SK-N-SH (cell line): ENCODE measurements at regions not wholly inside any gene's neighbourhood (a gene's known extent, or its start where the extent isn't known, plus 50 kb on each side); places are given as distances from the start of the nearest gene placed in this dataset.

Source experiments
- CTCF ChIA-PET: fragments of 300-600, 350-600 bp; formaldehyde crosslinking; extraction: SDS; loops from one replicate; lab custom pipeline; 2021; lab: Yijun Ruan, JAX
- POLR2A ChIA-PET: fragments of 350-600 bp; sonication (Branson Sonifier 250); formaldehyde crosslinking; extraction: SDS; loops from one replicate; lab custom pipeline; 2020; ENCODE audit warnings: antibody characterized with exemption, inconsistent platforms; lab: Yijun Ruan, JAX
- DNase-seq: peaks from one replicate; pipeline ENCODE4 v3.0.0; 2012
- H2AFZ ChIP-seq: fragments of 200-600 bp; sonication (generic); 2 replicates; pipeline ENCODE4 v1.8.1; 2016; ENCODE audit warnings: antibody characterized with exemption, mild to moderate bottlenecking, low read depth
- H3F3A ChIP-seq: fragments of 200-600 bp; sonication (generic); replicated peaks from 2 replicates; pipeline ENCODE3; 2016; ENCODE audit warnings: antibody characterized with exemption, mild to moderate bottlenecking; ENCODE audit not compliant: insufficient read depth
- H3K27ac ChIP-seq, 2 experiments: fragments of 200-500 bp in 1 of 2; fragments of 200-600 bp in 1 of 2; sonication (Bioruptor generic) in 1 of 2; sonication (generic), shearing (Covaris generic) in 1 of 2; 2 replicates each; pipeline versions ENCODE4 v1.5.1 to v1.6.1; 2014 to 2016; ENCODE audit warnings: low read depth in 2 of 2, inconsistent platforms in 1 of 2, low read length in 1 of 2, mild to moderate bottlenecking in 1 of 2, mixed read lengths in 1 of 2
- H3K27me3 ChIP-seq: fragments of 200-600 bp; sonication (generic), shearing (Covaris generic); 2 replicates; pipeline ENCODE4 v1.6.1; 2016; ENCODE audit warnings: mixed run types; ENCODE audit not compliant: insufficient read depth
- H3K36me3 ChIP-seq, 2 experiments: fragments of 200-500 bp in 1 of 2; fragments of 200-600 bp in 1 of 2; sonication (Bioruptor generic) in 1 of 2; sonication (generic) in 1 of 2; replicated peaks in 1 of 2; 2 replicates each; pipeline versions ENCODE3 to v1.5.1; 2014 to 2016; ENCODE audit warnings: low read length in 1 of 2, mild to moderate bottlenecking in 1 of 2; ENCODE audit not compliant: insufficient read depth in 2 of 2, control insufficient read depth in 1 of 2
- H3K4me1 ChIP-seq, 2 experiments: fragments of 200-500 bp in 1 of 2; fragments of 200-600 bp in 1 of 2; sonication (Bioruptor generic) in 1 of 2; sonication (generic), shearing (Covaris generic) in 1 of 2; 2 replicates each; pipeline versions ENCODE4 v1.5.1 to v1.6.1; 2014 to 2016; ENCODE audit warnings: low read depth in 1 of 2, low read length in 1 of 2, mixed run types in 1 of 2; ENCODE audit not compliant: insufficient read depth in 2 of 2, control insufficient read depth in 1 of 2
- H3K4me2 ChIP-seq: fragments of 200-600 bp; sonication (generic), shearing (Covaris generic); 2 replicates; pipeline ENCODE4 v1.6.1; 2017; ENCODE audit warnings: mixed run types
- H3K4me3 ChIP-seq, 2 experiments: fragments of 200-500 bp in 1 of 2; fragments of 200-600 bp in 1 of 2; sonication (Bioruptor generic) in 1 of 2; sonication (generic), shearing (Covaris generic) in 1 of 2; 2 replicates each; pipeline versions ENCODE4 v1.5.1 to v1.8.1; 2014 to 2016; ENCODE audit warnings: low read depth in 2 of 2, inconsistent platforms in 1 of 2, low read length in 1 of 2, mild to moderate bottlenecking in 1 of 2, mixed read lengths in 1 of 2, moderate library complexity in 1 of 2
- H3K79me2 ChIP-seq: fragments of 200-600 bp; sonication (generic); 2 replicates; pipeline ENCODE4 v1.8.1; 2017; ENCODE audit warnings: mild to moderate bottlenecking; ENCODE audit not compliant: insufficient read depth
- H3K9ac ChIP-seq: fragments of 200-600 bp; sonication (generic); 2 replicates; pipeline ENCODE4 v1.6.1; 2017; ENCODE audit warnings: mixed run types
- H3K9me2 ChIP-seq: fragments of 200-600 bp; sonication (generic); 2 replicates; pipeline ENCODE4 v1.6.1; 2017; ENCODE audit warnings: mixed run types
- H3K9me3 ChIP-seq: fragments of 200-600 bp; sonication (generic); 2 replicates; pipeline ENCODE4 v1.6.1; 2017; ENCODE audit warnings: mixed run types, mild to moderate bottlenecking, moderate library complexity
- H4K20me1 ChIP-seq: fragments of 200-600 bp; sonication (generic); 2 replicates; pipeline ENCODE4 v1.6.1; 2017; ENCODE audit warnings: mild to moderate bottlenecking, mixed run types; ENCODE audit not compliant: insufficient read depth
- EZH2phosphoT487 ChIP-seq: fragments of 200-600 bp; sonication (generic); IDR thresholded peaks from 2 replicates; pipeline ENCODE4 v1.6.1; 2017; ENCODE audit warnings: low read depth, mixed run types, mild to moderate bottlenecking, antibody characterized with exemption, moderate library complexity, borderline replicate concordance
- FOXJ3 ChIP-seq: sonication (generic); formaldehyde crosslinking; IDR thresholded peaks from 2 replicates; pipeline ENCODE4 v1.5.1; 2020; ENCODE audit warnings: mild to moderate bottlenecking, missing genetic modification reagents
- MEF2A ChIP-seq: IDR thresholded peaks from 2 replicates; pipeline ENCODE4 v1.4.0; 2012; ENCODE audit warnings: low read depth, borderline replicate concordance
- TAF1 ChIP-seq: IDR thresholded peaks from 2 replicates; pipeline ENCODE4 v1.6.1; 2012; ENCODE audit warnings: low read depth, mild to moderate bottlenecking, low read length, moderate library complexity, borderline replicate concordance
- TEAD4 ChIP-seq: IDR thresholded peaks from 2 replicates; pipeline ENCODE4 v1.4.0; 2012; ENCODE audit warnings: mild to moderate bottlenecking, borderline replicate concordance; ENCODE audit not compliant: insufficient read depth
- WGBS: methylation state at CpG from one replicate; pipeline ENCODE4 v1.1.6; 2017; ENCODE audit warnings: low lambda C conversion rate; 5-methylcytosine and 5-hydroxymethylcytosine counted together
- TF ChIP-seq, protein P1 (sequence below): IDR thresholded peaks from 2 replicates; pipeline ENCODE4 v1.6.1; 2012; ENCODE audit warnings: mild to moderate bottlenecking, low read depth, low read length, moderate library complexity
- TF ChIP-seq, protein P2 (sequence below): fragments of 150-350 bp; IDR thresholded peaks from 2 replicates; pipeline ENCODE4 v1.6.1; 2016; ENCODE audit warnings: mild to moderate bottlenecking, low read depth, low read length
- TF ChIP-seq, protein P3 (sequence below): IDR thresholded peaks from 2 replicates; pipeline ENCODE4; 2012

DNA sequence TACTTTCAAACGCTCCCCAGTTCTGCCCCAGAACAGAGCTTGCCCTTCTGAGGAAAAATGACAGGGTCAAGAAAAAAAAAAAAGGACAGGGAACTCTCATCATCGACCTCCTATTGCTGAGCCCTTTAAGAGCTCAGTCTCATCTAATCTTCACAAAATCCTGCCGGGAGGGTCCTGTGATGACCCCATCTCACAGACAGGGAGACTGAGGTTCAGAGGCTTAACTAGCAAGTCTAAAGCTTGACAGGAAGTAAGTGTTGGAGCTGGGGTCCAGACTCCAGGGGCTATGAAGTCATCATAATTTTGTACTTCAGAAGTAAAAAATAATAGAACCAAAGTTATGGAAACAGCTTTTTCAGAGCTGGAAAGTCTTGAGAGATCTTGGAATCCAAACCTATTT lies 171.1 kb upstream of the MYCN start:
- POLR2A ChIA-PET = no interaction called here
- WGBS = 35% methylated on average over 3 of the region's 3 CpGs
- H3K9me3 ChIP-seq = no peaks in the 10 kb centered on the region

More for the DNA sequence above, 171.1 kb upstream of the MYCN start:
- Histone ChIP-seq H2AFZ (no peak overlapping the region), H3K79me2 (no peaks in the 10 kb centered on the region), H3K27ac (no peak overlapping the region), H4K20me1 (no peaks in the 10 kb centered on the region), H3F3A (no peaks in the 10 kb centered on the region), H3K9me2 (no peaks in the 10 kb centered on the region), H3K36me3 (no peaks in the 10 kb centered on the region), H3K4me3 (no peak overlapping the region), H3K9ac (no peak overlapping the region), H3K4me1 (peaks cover 0 to 18% of the 10 kb centered on the region in 2 experiments; a peak in 1 of 4 replicates)
- DNase-seq = no peak
- TF ChIP-seq TAF1 (no peak), TEAD4 (no peak), EZH2phosphoT487 (no peak), MEF2A (no peak), FOXJ3 (CRISPR knock-in tag) (no peak)
- TF ChIP-seq, protein P1, sequence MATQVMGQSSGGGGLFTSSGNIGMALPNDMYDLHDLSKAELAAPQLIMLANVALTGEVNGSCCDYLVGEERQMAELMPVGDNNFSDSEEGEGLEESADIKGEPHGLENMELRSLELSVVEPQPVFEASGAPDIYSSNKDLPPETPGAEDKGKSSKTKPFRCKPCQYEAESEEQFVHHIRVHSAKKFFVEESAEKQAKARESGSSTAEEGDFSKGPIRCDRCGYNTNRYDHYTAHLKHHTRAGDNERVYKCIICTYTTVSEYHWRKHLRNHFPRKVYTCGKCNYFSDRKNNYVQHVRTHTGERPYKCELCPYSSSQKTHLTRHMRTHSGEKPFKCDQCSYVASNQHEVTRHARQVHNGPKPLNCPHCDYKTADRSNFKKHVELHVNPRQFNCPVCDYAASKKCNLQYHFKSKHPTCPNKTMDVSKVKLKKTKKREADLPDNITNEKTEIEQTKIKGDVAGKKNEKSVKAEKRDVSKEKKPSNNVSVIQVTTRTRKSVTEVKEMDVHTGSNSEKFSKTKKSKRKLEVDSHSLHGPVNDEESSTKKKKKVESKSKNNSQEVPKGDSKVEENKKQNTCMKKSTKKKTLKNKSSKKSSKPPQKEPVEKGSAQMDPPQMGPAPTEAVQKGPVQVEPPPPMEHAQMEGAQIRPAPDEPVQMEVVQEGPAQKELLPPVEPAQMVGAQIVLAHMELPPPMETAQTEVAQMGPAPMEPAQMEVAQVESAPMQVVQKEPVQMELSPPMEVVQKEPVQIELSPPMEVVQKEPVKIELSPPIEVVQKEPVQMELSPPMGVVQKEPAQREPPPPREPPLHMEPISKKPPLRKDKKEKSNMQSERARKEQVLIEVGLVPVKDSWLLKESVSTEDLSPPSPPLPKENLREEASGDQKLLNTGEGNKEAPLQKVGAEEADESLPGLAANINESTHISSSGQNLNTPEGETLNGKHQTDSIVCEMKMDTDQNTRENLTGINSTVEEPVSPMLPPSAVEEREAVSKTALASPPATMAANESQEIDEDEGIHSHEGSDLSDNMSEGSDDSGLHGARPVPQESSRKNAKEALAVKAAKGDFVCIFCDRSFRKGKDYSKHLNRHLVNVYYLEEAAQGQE = no peak
- TF ChIP-seq, protein P2, sequence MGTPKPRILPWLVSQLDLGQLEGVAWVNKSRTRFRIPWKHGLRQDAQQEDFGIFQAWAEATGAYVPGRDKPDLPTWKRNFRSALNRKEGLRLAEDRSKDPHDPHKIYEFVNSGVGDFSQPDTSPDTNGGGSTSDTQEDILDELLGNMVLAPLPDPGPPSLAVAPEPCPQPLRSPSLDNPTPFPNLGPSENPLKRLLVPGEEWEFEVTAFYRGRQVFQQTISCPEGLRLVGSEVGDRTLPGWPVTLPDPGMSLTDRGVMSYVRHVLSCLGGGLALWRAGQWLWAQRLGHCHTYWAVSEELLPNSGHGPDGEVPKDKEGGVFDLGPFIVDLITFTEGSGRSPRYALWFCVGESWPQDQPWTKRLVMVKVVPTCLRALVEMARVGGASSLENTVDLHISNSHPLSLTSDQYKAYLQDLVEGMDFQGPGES = no peak
- TF ChIP-seq, protein P3, sequence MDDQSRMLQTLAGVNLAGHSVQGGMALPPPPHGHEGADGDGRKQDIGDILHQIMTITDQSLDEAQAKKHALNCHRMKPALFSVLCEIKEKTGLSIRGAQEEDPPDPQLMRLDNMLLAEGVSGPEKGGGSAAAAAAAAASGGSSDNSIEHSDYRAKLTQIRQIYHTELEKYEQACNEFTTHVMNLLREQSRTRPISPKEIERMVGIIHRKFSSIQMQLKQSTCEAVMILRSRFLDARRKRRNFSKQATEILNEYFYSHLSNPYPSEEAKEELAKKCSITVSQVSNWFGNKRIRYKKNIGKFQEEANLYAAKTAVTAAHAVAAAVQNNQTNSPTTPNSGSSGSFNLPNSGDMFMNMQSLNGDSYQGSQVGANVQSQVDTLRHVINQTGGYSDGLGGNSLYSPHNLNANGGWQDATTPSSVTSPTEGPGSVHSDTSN = no peak
- TF ChIP-seq, all 33 proteins: peak for 0
- H3K27me3 ChIP-seq = no peaks in the 10 kb centered on the region
- H3K4me2 ChIP-seq = no peak overlapping the region
- CTCF ChIA-PET = interaction anchor here (2.1 kb wide), 1 partner anchor 170 kb away, joined by 6 read pairs; no protein-coding TSS in a partner anchor
